Uterus (tissue), 3 donors: ENCODE measurements at regions not wholly inside any gene's neighbourhood (a gene's known extent, or its start where the extent isn't known, plus 50 kb on each side); places are given as distances from the start of the nearest gene placed in this dataset.
"Not testable (repeated sequence)": the region's sequence is repeated elsewhere in the genome, so short reads cannot be mapped to it uniquely, and the experiment has no call there.

Experiments used
- DNase-seq, 2 donors: peaks; one replicate each; pipeline ENCODE4 v3.0.0-alpha.2; 2019 to 2020
- H3K27ac ChIP-seq, 2 donors: fragments of 200-600 bp; sonication (generic); 1 replicate in 1 of 2; 2 replicates in 1 of 2; pipeline ENCODE4 v1.5.1; 2016 to 2018
- H3K27me3 ChIP-seq, 2 donors: fragments of 200-600 bp; sonication (generic); one replicate each; pipeline ENCODE4 v1.5.1; 2018 to 2019; ENCODE audit warnings: control low read depth in 1 of 2
- H3K36me3 ChIP-seq, 2 donors: fragments of 200-600 bp; sonication (generic); one replicate each; pipeline ENCODE4 v1.5.1; 2019; ENCODE audit warnings: control low read depth in 1 of 2
- H3K4me1 ChIP-seq, 2 donors: fragments of 200-600 bp; sonication (generic); one replicate each; pipeline ENCODE4 v1.5.1; 2018 to 2019; ENCODE audit warnings: control low read depth in 1 of 2
- H3K4me3 ChIP-seq, 2 donors: fragments of 200-600 bp; sonication (generic); 1 replicate in 1 of 2; 2 replicates in 1 of 2; pipeline ENCODE4 v1.5.1; 2018 to 2019; ENCODE audit warnings: mild to moderate bottlenecking in 1 of 2
- H3K9me3 ChIP-seq, 2 donors: fragments of 200-600 bp; sonication (generic); one replicate each; pipeline ENCODE4 v1.5.1; 2019; ENCODE audit warnings: control low read depth in 1 of 2
- POLR2A ChIP-seq, 2 donors: fragments of 450-650 bp; IDR thresholded peaks; one replicate each; pipeline ENCODE4 v1.6.1; 2016; ENCODE audit warnings: antibody characterized with exemption in 2 of 2, mild to moderate bottlenecking in 1 of 2, moderate library complexity in 1 of 2
- intact Hi-C: fragments of 100-400 bp; cut with DNase I; formaldehyde crosslinking; loops from one replicate; pipeline ENCODE4 v1.15.1; 2023; ENCODE audit warnings: low total_unique reads
- TF ChIP-seq, protein P1 (sequence below), 4 experiments: fragments of 200-600 bp in 2 of 4; fragments of 450-650 bp in 2 of 4; sonication (generic) in 2 of 4; IDR thresholded peaks; one replicate each; pipeline ENCODE4 v1.5.1; 2016 to 2019; ENCODE audit warnings: antibody characterized with exemption in 4 of 4, mild to moderate bottlenecking in 2 of 4, moderate library complexity in 1 of 4
- donor health status: DM: yes; HTN: yes; CAD: no.

DNA sequence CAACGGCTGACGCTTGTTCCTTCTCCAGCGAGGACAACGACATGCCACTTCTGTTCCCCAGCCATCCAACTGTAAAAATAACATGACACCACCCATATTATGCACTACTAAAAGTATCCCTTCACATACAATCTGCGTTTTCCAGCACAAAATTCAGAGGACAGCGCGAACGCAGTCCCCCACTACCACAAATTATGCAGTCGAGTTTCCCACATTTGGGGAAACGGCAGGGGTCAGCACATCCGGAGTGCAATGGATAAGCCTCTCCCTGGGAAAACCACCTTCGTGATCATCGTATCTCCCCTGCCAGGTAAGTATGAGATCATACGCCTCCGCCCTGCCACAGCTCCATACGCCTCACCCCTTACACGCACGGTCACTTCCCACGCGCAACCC is 120.9 kb downstream of the PPIAL4G start:
- Histone ChIP-seq H3K27ac (no peak overlapping the region), H3K4me1 (no peaks in the 10 kb centered on the region), H3K4me3 (no peak overlapping the region), H3K36me3 (no peaks in the 10 kb centered on the region), H3K9me3 (no peaks in the 10 kb centered on the region), H3K27me3 (peaks cover 0 to 14% of the 10 kb centered on the region in 2 donors)
- no peak for TF ChIP-seq POLR2A (IDR thresholded peaks at IDR 0.05)
- TF ChIP-seq, protein P1, sequence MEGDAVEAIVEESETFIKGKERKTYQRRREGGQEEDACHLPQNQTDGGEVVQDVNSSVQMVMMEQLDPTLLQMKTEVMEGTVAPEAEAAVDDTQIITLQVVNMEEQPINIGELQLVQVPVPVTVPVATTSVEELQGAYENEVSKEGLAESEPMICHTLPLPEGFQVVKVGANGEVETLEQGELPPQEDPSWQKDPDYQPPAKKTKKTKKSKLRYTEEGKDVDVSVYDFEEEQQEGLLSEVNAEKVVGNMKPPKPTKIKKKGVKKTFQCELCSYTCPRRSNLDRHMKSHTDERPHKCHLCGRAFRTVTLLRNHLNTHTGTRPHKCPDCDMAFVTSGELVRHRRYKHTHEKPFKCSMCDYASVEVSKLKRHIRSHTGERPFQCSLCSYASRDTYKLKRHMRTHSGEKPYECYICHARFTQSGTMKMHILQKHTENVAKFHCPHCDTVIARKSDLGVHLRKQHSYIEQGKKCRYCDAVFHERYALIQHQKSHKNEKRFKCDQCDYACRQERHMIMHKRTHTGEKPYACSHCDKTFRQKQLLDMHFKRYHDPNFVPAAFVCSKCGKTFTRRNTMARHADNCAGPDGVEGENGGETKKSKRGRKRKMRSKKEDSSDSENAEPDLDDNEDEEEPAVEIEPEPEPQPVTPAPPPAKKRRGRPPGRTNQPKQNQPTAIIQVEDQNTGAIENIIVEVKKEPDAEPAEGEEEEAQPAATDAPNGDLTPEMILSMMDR (IDR thresholded peaks at IDR 0.05) = no peak
- no peak for DNase-seq
- intact Hi-C loops = no loop called here

DNA sequence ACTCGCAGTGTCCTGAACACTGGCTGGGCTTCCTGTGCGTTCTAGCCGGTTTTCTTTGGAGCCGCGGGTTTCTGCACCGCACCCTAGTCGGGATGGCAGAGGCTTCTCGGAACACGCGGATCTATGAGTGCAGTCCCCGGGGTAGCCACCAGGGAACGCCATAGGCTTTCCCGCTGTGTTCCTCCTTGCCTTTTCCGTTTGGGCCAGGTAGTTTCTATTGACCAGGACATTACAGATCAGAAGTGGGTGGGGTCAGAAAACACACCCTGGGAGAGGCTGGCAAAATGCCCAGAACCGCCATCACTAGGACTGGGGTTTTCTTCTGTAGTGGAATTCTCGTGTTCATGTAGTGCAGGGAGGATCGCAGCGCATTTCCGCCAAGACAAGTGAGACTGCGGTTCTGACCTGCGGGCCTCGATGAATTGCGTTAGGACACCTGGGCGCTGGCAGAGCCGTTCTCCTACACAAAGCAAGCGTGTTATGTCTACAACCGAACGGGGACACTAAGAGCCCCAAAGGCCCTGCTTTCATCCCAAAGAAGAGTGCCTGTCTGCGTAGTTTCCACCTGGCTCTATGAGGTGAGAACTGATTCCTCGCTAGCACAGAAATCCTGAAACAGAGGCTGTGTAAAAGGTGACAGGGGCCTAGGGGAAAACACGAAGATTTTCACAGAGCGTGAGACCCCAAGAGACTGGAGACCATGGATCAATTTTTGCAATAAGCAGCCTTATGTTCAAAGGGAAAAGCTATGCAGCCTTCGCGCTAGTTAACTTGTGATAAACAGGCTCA is 121.5 kb downstream of the PPIAL4G start:
- TF ChIP-seq, protein P1 (IDR thresholded peaks at IDR 0.05) = peak in 1 of 4 experiments; percentile 10
- H3K36me3 ChIP-seq, DNase-seq, H3K27ac ChIP-seq, H3K4me1 ChIP-seq, H3K9me3 ChIP-seq, intact Hi-C loops, H3K4me3 ChIP-seq: not testable (repeated sequence)
- H3K27me3 ChIP-seq = peaks cover 0 to 14% of the 10 kb centered on the region in 2 donors

DNA sequence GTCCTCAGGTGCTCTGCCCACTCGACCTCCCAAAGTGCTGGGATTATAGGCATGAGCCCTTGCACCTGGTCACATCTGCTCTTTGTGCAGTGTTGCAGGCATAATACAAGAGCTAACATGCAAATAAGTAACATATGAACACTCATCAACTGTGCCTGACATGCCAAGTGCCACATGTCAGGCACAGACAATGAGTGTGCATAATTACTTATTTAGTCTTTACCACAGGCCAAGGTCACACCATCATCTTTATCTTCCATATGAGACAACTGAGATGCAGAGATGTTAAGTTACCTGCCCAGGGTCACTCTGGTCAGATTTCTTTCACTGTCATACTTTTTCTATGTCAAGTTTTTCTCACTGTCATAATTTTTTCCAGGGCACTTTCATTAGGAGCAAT is 126.1 kb downstream of the PPIAL4G start:
- TF ChIP-seq, protein P1 (IDR thresholded peaks at IDR 0.05) = no peak
- TF ChIP-seq POLR2A (IDR thresholded peaks at IDR 0.05) = no peak
- no peaks in the 10 kb centered on the region for H3K36me3 ChIP-seq
- no peaks in the 10 kb centered on the region for H3K4me1 ChIP-seq
- no peak overlapping the region for H3K27ac ChIP-seq
- H3K4me3 ChIP-seq = no peak overlapping the region
- peaks cover 0 to 19% of the 10 kb centered on the region in 2 donors for H3K27me3 ChIP-seq
- no peaks in the 10 kb centered on the region for H3K9me3 ChIP-seq
- no peak for DNase-seq
- intact Hi-C loops = no loop called here

DNA sequence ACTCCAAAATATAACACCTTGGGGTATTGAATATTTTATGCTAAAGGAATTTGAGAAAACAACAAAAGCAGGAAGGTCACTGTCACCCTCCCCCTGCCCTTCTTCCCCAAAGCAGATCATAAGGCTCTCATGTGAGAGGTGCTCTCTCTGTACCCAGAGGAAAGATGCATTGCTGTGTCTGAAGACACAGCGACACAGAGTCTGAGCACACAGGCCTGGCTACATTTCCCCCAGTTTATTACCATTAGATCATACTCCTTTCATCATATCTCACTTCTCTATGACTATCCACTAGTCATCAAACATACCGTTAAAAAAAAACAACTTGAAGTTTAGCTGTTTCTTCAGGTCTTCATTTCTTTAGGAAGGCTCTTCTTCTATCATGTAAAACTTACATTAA is 127.1 kb downstream of the PPIAL4G start:
- Histone ChIP-seq H3K9me3 (no peaks in the 10 kb centered on the region), H3K4me1 (no peaks in the 10 kb centered on the region), H3K27me3 (peaks cover 0 to 14% of the 10 kb centered on the region in 2 donors), H3K27ac (no peak overlapping the region), H3K4me3 (no peak overlapping the region), H3K36me3 (no peaks in the 10 kb centered on the region)
- DNase-seq = no peak
- TF ChIP-seq, protein P1 (IDR thresholded peaks at IDR 0.05) = no peak
- TF ChIP-seq POLR2A (IDR thresholded peaks at IDR 0.05) = no peak
- intact Hi-C loops = no loop called here

DNA sequence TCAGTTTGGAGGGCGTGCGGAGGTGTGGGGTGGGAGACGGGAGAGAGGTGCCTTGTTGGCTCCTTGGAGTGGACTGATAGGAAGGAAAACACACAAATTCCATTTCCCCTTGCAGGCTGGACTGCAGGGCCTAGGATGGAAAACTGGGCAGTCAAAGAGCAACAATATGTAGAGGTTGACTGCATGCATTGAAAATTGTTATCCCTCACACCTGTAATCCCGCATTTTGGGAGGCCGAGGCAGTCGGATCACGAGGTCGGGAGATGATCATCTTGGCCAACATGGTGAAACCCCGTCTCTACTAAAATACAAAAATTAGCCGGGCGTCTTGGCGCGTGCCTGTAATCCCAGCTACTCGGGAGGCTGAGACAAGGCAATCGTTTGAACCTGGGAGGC is 128.2 kb downstream of the PPIAL4G start:
- Histone ChIP-seq H3K4me3 (no peak overlapping the region), H3K9me3 (no peaks in the 10 kb centered on the region), H3K4me1 (no peaks in the 10 kb centered on the region), H3K27me3 (peaks cover 0 to 13% of the 10 kb centered on the region in 2 donors), H3K36me3 (no peaks in the 10 kb centered on the region), H3K27ac (no peak overlapping the region)
- DNase-seq = no peak
- no peak for TF ChIP-seq POLR2A (IDR thresholded peaks at IDR 0.05)
- TF ChIP-seq, protein P1 (IDR thresholded peaks at IDR 0.05) = no peak
- intact Hi-C loops = no loop called here
